HG02938 (cell line): ENCODE measurements at regions not wholly inside any gene's neighbourhood (a gene's known extent, or its start where the extent isn't known, plus 50 kb on each side); places are given as distances from the start of the nearest gene placed in this dataset.
"Not testable (repeated sequence)": the region's sequence is repeated elsewhere in the genome, so short reads cannot be mapped to it uniquely, and the experiment has no call there.

Experiments used
- ATAC-seq: cut with Tn5 transposase; IDR thresholded peaks from one replicate; pipeline ENCODE4 v1.9.1; 2021; ENCODE audit warnings: mild to moderate bottlenecking, moderate library complexity; ENCODE audit not compliant: unreplicated experiment

DNA sequence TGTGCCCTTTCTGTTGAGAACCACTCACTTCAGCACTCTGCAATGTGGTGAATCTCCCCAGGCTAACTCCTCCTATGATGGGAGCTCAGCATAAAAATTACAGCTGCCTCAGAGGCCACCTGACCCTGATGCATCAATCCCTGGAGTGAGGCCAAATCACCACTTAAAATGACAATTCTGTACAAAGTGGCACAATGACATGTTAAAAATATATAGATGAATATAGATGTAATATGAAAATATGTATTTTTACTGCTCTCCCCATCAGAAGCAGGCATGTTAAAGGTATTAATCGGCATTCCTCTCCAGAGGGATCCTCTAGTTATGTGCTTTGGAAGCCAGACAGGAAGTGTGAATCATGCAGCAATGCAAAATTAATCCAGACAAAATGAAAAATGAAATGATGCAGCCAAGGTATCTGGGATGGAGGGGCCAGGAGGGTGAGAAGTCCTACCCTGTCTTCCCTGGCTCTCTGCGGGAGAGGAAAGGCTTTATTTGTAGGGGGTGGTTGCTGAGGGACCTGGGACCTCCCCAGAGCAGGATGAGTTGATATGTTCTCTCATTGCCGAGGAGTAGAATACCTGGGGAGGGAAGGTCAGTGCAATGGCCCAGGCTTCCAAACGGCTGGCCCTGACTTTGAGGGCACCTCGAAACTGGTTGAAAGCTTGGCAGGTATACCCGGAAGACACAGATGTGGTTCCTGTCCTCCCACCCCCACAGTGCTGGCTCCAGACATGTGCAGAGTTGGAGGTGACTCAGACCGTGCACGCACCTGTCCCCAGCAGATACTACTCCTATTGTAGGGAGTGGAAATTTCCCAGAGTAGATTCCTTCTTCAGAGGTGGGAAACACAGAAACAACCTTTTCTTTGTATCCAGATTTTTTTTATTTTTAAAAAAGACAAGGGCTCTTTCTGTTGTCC, 347.9 kb upstream of the NCAM1 start:
- ATAC-seq: no peak

- no peak for ATAC-seq
These were observed 346.6 kb upstream of the NCAM1 start for GRCh38 chr11:112614605-112615004.

DNA sequence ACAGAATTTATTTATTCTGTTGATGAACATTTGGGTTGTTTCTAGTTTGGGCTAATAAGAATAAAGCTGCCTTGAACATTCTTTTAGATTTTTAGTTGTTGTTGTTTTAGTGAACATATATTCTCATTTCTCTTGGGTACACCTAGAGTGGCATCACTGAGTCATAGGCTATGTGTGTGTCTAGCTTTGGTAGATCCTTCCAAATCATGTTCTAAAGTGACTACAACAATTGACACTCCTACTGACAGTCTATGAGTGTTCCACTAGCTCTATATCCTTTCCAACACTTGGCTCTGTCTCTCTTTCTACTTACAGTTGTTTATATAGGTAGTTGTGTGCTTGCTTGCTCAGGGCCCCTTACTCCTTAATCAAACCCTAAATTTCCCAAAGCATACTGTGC, 346.0 kb upstream of the NCAM1 start:
- no peak for ATAC-seq

- no peak for ATAC-seq
These were observed 345.3 kb upstream of the NCAM1 start for GRCh38 chr11:112615891-112616290.

DNA sequence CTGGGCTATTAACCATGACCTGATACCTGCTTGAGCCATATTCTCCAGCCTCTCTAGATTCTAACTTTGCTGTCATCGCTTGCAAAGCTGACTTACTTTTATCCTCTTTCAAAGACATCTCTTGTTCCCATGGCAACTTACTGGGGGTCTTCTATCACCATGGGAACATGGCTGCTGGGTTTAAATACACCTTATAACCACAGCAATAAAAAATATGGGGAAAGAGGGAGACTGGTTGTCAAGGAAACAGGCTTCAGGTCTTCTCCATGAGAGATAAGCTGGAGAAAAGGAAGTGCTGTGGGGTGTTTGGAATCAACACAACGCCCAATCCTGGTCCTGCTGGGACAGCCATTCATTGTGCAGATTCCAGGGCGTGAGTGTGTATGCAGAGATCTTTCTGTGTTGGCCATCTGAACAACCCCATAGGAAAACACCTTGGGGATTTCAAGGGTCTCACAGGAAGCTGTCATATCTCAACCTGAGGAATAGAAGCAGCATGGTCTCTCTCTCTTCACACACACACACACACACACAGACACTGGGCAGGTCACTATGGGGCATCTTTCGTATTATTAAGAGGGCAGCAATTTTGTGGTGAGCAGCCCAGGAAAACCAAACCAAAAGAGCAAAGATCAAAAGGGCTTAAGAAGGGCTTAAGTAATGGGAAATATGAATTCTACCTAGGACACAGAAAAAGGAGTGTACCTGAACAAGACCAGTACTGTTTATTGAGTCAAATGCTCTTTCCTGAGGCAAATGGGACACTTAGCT, 344.7 kb upstream of the NCAM1 start:
- no peak for ATAC-seq

- ATAC-seq: no peak
These were observed 344.2 kb upstream of the NCAM1 start for GRCh38 chr11:112617098-112617425.

GRCh38 chr11:112617977-112618826, 343.0 kb upstream of the NCAM1 start:
- no peak for ATAC-seq

GRCh38 chr11:112619106-112619505, 342.1 kb upstream of the NCAM1 start:
- ATAC-seq: no peak

GRCh38 chr11:112620621-112621394, 340.4 kb upstream of the NCAM1 start:
- ATAC-seq: peak; percentile 44

GRCh38 chr11:112623057-112623456, 338.2 kb upstream of the NCAM1 start:
- ATAC-seq: no peak

- ATAC-seq: no peak
These were observed 336.8 kb upstream of the NCAM1 start for GRCh38 chr11:112624431-112624830.

DNA sequence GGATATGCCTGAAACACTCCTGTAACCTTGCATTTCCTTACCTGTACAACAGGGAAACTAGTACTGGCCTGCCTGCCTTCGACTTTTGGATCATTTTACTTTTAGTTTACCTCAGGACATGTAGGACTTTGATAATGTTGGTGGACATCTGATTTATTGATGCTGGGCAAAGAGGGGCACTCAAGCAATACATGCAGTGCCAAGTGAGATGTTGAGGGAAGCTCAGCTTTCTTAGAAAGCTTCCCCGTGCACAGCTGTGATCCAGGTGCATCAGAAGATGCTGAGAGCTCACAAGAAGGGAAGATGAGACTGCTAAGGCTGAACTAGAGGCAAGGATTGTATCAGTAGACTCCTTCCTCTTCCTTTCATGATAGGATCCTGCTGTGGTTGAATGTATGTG, 336.2 kb upstream of the NCAM1 start:
- not testable (repeated sequence) for ATAC-seq

DNA sequence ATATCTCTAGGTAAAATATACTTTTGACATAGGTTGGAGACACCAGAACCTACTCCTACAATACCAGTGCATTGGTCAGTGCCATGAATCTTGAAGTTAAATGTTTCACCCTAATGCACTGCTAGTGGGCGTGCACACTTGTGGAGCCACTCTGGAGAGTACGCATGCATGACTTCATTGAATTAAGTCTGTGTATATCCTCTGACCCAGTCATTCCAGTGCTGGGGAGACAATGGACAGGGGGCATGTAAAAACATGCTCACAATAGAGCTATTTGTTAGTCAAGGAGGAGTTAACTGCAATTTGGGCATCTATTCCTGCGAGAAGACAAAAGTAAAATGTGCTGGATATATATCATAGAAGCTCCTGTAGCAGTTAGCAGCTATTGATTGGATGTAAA, 335.4 kb upstream of the NCAM1 start:
- no peak for ATAC-seq

GRCh38 chr11:112626731-112627130, 334.5 kb upstream of the NCAM1 start:
- no peak for ATAC-seq

- ATAC-seq: peak; percentile 53
These were observed 333.6 kb upstream of the NCAM1 start for GRCh38 chr11:112627588-112628045.

DNA sequence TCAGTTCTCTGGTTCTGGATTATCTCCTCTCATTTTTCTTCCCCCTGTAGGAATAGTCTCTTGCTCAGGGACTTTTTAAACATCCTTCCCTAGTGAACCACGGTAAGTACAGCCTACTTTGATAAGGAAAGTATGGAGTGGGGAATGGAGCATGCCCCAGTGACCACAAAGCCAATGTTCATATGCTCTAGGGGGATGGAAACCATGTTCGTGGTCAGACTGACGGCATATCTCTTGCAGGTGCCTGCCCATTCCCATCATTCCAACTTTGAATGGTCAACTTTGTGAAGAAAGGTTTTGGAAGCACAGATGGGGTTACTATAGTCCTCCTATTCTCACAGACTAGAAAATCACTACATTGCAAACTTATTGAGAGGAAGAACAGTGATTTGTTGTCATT, 332.5 kb upstream of the NCAM1 start:
- ATAC-seq: no peak

- ATAC-seq: no peak
These were observed 330.7 kb upstream of the NCAM1 start for GRCh38 chr11:112630496-112630895.

- no peak for ATAC-seq
These were observed 329.9 kb upstream of the NCAM1 start for GRCh38 chr11:112631333-112631732.

- no peak for ATAC-seq
These were observed 328.2 kb upstream of the NCAM1 start for GRCh38 chr11:112632866-112633505.

DNA sequence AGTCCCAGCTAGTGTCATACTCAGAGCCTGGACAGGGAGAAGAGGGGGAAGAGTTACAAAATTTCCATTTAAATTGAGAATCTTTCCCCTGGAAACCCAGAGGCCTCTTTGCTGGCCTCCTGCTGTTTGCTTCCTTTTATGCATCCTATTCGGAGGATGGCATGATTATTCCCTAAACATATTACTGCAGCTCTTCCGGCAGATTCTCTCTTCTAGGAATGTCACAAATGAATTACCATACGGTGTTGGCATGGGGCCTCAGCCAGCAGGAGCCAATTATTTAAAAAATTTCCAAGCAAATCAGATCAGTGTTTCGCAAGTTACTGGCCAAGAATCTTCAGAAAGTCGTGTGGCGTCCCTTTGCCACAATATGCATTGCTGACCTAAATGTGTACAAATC, 326.7 kb upstream of the NCAM1 start:
- no peak for ATAC-seq
